ENCODE measurements at regions not wholly inside any gene's neighbourhood (a gene's known extent, or its start where the extent isn't known, plus 50 kb on each side); places are given as distances from the start of the nearest gene placed in this dataset.

DNA sequence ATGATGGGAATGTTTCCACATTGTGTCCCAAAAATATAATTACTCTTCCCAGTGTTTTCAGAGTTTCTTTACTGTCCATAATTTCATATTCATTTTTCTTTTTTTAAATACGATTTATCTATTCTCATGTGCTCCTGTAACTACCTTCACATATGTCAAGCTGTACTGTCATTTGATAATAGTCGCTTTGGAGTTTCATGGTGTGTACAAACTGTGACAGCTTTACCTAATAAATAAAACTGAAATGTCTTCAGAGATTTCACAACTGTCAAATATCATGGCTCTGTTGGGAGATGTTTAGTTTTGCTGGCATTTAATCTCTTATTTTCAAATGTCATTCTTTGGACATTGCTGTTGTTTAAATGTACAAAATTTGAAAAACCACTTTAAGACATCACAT is 450.2 kb downstream of the TLL1 start:
- no peaks in the 10 kb centered on the region for H3K36me3 ChIP-seq (ENCODE audit: low read depth)
- no peaks in the 10 kb centered on the region for H3K9me2 ChIP-seq (ENCODE audit: insufficient read depth)
- H4K20me1 ChIP-seq (ENCODE audit: insufficient read depth), result no peaks in the 10 kb centered on the region
- no peak overlapping the region for H3K9ac ChIP-seq
- no peak for DNase-seq
- in situ Hi-C loops (cut with MboI), result no loop called here
- H3K9me3 ChIP-seq (ENCODE audit: low read depth), result no peaks in the 10 kb centered on the region
- H3K79me2 ChIP-seq (ENCODE audit: insufficient read depth), result no peaks in the 10 kb centered on the region
- no peak overlapping the region for H3K27ac ChIP-seq
- WGBS, 2 experiments (ENCODE audit: low coverage in 1 of 2, low lambda C conversion rate in 2 of 2, missing lambda C conversion rate in 2 of 2), result 8 to 13% methylated on average over 2 of the region's 2 CpGs
- no peak overlapping the region for H2AFZ ChIP-seq
- H3K4me1 ChIP-seq (ENCODE audit: insufficient read depth), result no peaks in the 10 kb centered on the region
- TF ChIP-seq EZH2 (IDR thresholded peaks at IDR 0.05; ENCODE audit: insufficient read depth, poor library complexity, severe bottlenecking) (no peak), EZH2phosphoT487 (IDR thresholded peaks at IDR 0.05; ENCODE audit: insufficient read depth, low read depth) (no peak)
- no peak overlapping the region for H3K4me3 ChIP-seq
- no peaks in the 10 kb centered on the region for H3F3A ChIP-seq (ENCODE audit: insufficient read depth)
- no peaks in the 10 kb centered on the region for H3K27me3 ChIP-seq (replicated peaks; ENCODE audit: insufficient read depth)
- no peak overlapping the region for H3K4me2 ChIP-seq (ENCODE audit: unreplicated experiment)

DNA sequence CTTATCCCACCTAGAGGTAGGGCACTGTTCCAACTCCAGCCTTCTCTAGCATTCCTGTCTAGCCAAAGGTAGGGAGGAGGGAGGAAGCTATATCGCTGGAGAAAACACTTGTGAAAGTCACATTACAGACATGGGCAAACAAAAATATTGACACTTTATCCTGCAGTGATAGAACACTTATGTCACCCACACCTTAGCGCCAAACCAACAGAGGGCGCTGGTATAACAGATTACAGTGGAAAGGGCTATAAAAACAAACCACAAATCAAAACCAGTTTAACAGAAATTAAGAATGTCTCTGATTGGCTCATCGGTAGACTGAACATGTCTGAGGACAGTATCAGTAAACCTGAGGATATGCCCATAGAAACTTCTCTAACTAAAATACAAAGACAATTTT is 451.3 kb downstream of the TLL1 start:
- no peak overlapping the region for H3K4me2 ChIP-seq (ENCODE audit: unreplicated experiment)
- no peak overlapping the region for H3K27ac ChIP-seq
- 20 to 31% methylated on average over 4 of the region's 4 CpGs for WGBS, 2 experiments (ENCODE audit: low coverage in 1 of 2, low lambda C conversion rate in 2 of 2, missing lambda C conversion rate in 2 of 2)
- H3K79me2 ChIP-seq (ENCODE audit: insufficient read depth), result no peaks in the 10 kb centered on the region
- H3K4me1 ChIP-seq (ENCODE audit: insufficient read depth), result no peaks in the 10 kb centered on the region
- no peak overlapping the region for H3K9ac ChIP-seq
- H3K9me3 ChIP-seq (ENCODE audit: low read depth), result no peaks in the 10 kb centered on the region
- no peak overlapping the region for H3K4me3 ChIP-seq
- H2AFZ ChIP-seq, result no peak overlapping the region
- no peaks in the 10 kb centered on the region for H3K36me3 ChIP-seq (ENCODE audit: low read depth)
- no peaks in the 10 kb centered on the region for H4K20me1 ChIP-seq (ENCODE audit: insufficient read depth)
- TF ChIP-seq EZH2phosphoT487 (IDR thresholded peaks at IDR 0.05; ENCODE audit: insufficient read depth, low read depth) (no peak), EZH2 (IDR thresholded peaks at IDR 0.05; ENCODE audit: insufficient read depth, poor library complexity, severe bottlenecking) (no peak)
- H3K9me2 ChIP-seq (ENCODE audit: insufficient read depth), result no peaks in the 10 kb centered on the region
- in situ Hi-C loops (cut with MboI), result no loop called here
- no peaks in the 10 kb centered on the region for H3K27me3 ChIP-seq (replicated peaks; ENCODE audit: insufficient read depth)
- no peaks in the 10 kb centered on the region for H3F3A ChIP-seq (ENCODE audit: insufficient read depth)
- no peak for DNase-seq

DNA sequence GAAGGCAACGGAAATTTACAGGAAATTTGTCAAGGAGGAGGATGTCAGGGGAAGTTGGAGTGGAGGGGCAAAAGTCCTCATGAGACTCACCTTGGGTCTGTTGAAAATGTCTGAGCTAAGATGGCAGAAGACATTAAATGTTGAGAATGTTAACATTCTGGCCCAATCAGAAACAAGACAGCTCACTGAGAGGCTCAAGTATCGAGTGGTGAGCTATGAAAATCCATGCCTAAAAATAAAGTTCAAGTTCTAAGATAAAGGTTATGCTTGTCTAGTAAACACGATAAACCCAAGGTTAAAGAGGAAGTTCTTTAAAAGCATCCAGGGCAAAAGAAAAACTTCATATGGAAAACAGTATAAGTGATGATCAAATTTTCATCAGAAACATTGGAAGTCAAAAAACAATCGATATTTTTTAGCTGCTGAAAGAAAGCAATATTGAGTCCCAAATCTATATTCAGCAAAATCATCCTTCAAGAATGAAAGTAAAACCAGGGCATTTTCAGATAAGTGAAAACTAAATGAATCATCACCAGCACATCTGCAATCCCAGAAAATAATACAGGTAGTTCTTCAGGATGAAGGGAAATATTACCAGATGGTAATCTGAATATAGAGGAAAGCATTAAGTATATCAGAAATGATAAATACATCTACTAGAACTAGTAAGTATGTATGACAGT is 462.4 kb downstream of the TLL1 start:
- H3K4me2 ChIP-seq (ENCODE audit: unreplicated experiment), result no peak overlapping the region
- no peak overlapping the region for H3K9ac ChIP-seq
- no peak overlapping the region for H3K27ac ChIP-seq
- H2AFZ ChIP-seq, result no peak overlapping the region
- H3K4me3 ChIP-seq, result no peak overlapping the region
- H3K9me2 ChIP-seq (ENCODE audit: insufficient read depth), result no peaks in the 10 kb centered on the region
- no peak for DNase-seq
- H4K20me1 ChIP-seq (ENCODE audit: insufficient read depth), result no peaks in the 10 kb centered on the region
- no peaks in the 10 kb centered on the region for H3K4me1 ChIP-seq (ENCODE audit: insufficient read depth)
- no peaks in the 10 kb centered on the region for H3K36me3 ChIP-seq (ENCODE audit: low read depth)
- no peaks in the 10 kb centered on the region for H3K9me3 ChIP-seq (ENCODE audit: low read depth)
- H3K79me2 ChIP-seq (ENCODE audit: insufficient read depth), result no peaks in the 10 kb centered on the region
- no peaks in the 10 kb centered on the region for H3K27me3 ChIP-seq (replicated peaks; ENCODE audit: insufficient read depth)
- in situ Hi-C loops (cut with MboI), result no loop called here
- TF ChIP-seq EZH2phosphoT487 (IDR thresholded peaks at IDR 0.05; ENCODE audit: insufficient read depth, low read depth) (no peak), EZH2 (IDR thresholded peaks at IDR 0.05; ENCODE audit: insufficient read depth, poor library complexity, severe bottlenecking) (no peak)
- no peaks in the 10 kb centered on the region for H3F3A ChIP-seq (ENCODE audit: insufficient read depth)
- WGBS, 2 experiments (ENCODE audit: low coverage in 1 of 2, low lambda C conversion rate in 2 of 2, missing lambda C conversion rate in 2 of 2), result 5 to 8% methylated on average over 4 of the region's 4 CpGs

DNA sequence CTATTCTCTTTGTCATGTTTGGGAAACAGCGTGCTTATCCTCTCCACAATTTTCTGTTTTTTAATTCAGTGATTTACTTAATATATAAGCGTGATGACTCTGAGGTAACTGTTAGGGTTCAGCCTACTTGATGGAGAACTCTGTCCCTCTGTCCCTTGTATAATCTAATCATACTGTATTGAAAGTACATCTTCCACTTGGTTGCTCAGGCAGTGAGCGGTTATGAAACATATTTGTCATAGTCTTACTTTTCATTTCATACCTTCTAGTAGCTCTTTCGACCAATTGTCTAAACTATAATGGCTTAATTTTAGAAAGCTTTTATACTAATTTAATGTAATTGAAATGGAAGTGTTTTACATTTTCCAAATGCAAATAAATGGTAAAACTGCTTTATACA is 469.0 kb downstream of the TLL1 start:
- Histone ChIP-seq H3K36me3 (ENCODE audit: low read depth) (no peaks in the 10 kb centered on the region), H3K27ac (no peak overlapping the region), H2AFZ (no peak overlapping the region), H3F3A (ENCODE audit: insufficient read depth) (no peaks in the 10 kb centered on the region), H3K9me2 (ENCODE audit: insufficient read depth) (no peaks in the 10 kb centered on the region), H3K79me2 (ENCODE audit: insufficient read depth) (no peaks in the 10 kb centered on the region), H3K27me3 (replicated peaks; ENCODE audit: insufficient read depth) (no peaks in the 10 kb centered on the region), H3K4me1 (ENCODE audit: insufficient read depth) (no peaks in the 10 kb centered on the region), H3K9ac (no peak overlapping the region), H4K20me1 (ENCODE audit: insufficient read depth) (no peaks in the 10 kb centered on the region), H3K9me3 (ENCODE audit: low read depth) (no peaks in the 10 kb centered on the region), H3K4me3 (no peak overlapping the region), H3K4me2 (ENCODE audit: unreplicated experiment) (no peak overlapping the region)
- WGBS, 2 experiments (ENCODE audit: low coverage in 1 of 2, low lambda C conversion rate in 2 of 2, missing lambda C conversion rate in 2 of 2), result 34 to 40% methylated on average over 4 of the region's 4 CpGs
- no peak for TF ChIP-seq EZH2 (IDR thresholded peaks at IDR 0.05; ENCODE audit: insufficient read depth, poor library complexity, severe bottlenecking)
- TF ChIP-seq EZH2phosphoT487 (IDR thresholded peaks at IDR 0.05; ENCODE audit: insufficient read depth, low read depth), result no peak
- in situ Hi-C loops (cut with MboI), result no loop called here
- no peak for DNase-seq

DNA sequence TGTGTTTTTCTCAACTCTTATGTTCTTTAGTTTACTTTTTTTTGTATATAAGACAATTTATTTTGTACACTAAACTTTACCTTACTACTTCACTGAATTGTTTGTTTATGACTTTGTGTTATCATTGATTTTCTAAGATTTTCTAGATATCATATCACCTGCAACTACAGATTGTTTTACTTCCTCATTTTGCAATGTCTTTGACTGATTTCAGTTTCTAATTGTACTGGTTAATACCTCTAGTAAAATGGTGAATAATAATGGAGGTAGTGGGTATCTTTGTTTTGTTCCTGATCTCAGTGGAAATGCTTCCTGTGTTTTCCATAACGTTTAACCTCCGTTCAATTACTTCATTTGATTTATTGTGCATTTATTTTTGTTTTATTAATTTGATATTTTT is 490.2 kb downstream of the TLL1 start:
- Histone ChIP-seq H3K27ac (no peak overlapping the region), H3K36me3 (ENCODE audit: low read depth) (no peaks in the 10 kb centered on the region), H3K9me2 (ENCODE audit: insufficient read depth) (no peaks in the 10 kb centered on the region; the same call in 1 of the 2 replicates), H3K9ac (no peak overlapping the region), H2AFZ (no peak overlapping the region), H3K79me2 (ENCODE audit: insufficient read depth) (no peaks in the 10 kb centered on the region), H3K9me3 (ENCODE audit: low read depth) (no peaks in the 10 kb centered on the region), H3K4me2 (ENCODE audit: unreplicated experiment) (no peak overlapping the region), H3K4me3 (no peak overlapping the region), H3K4me1 (ENCODE audit: insufficient read depth) (no peaks in the 10 kb centered on the region), H3K27me3 (replicated peaks; ENCODE audit: insufficient read depth) (no peaks in the 10 kb centered on the region), H4K20me1 (ENCODE audit: insufficient read depth) (no peaks in the 10 kb centered on the region), H3F3A (ENCODE audit: insufficient read depth) (no peaks in the 10 kb centered on the region)
- WGBS, 2 experiments (ENCODE audit: low coverage in 1 of 2, low lambda C conversion rate in 2 of 2, missing lambda C conversion rate in 2 of 2), result 8 to 9% methylated on average over 2 of the region's 2 CpGs
- in situ Hi-C loops (cut with MboI), result no loop called here
- TF ChIP-seq EZH2phosphoT487 (IDR thresholded peaks at IDR 0.05; ENCODE audit: insufficient read depth, low read depth) (no peak), EZH2 (IDR thresholded peaks at IDR 0.05; ENCODE audit: insufficient read depth, poor library complexity, severe bottlenecking) (no peak)
- no peak for DNase-seq

All from GM23248 (cell line).